ENCODE measurements at regions not wholly inside any gene's neighbourhood (a gene's known extent, or its start where the extent isn't known, plus 50 kb on each side); places are given as distances from the start of the nearest gene placed in this dataset.

DNA sequence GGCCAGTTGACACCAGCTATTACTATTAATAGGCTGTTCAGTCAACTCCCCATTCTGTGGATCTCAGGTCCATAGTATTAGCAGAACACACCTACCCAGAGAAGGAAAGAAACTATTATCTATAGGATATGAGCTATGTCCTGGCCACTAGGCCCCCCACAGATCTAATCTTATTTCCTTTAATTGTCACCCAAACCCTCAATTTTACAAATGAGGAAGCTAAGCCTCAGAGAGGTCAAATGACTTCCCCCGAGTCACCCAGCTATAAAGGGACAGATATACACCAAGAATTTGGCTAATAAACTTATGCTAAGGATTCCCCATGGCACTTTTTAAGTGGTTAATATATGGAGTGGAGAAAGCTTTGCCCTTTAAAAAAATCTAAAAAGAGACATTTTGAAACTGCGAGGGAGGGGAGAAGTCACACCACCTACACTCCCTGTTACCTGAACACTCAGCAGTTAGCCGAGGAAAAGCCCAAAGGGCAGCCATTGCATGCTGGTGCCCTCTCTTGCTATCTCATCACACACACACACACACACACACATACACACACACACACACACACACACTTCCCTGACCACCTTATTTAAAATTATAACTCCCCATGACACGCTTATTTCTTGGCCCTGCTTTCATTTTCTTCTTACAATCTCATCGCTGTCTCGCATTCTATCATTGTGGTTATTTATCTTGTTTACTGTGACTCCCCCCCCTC, 157.0 kb upstream of the ADO start:
- TF ChIP-seq, protein P1, sequence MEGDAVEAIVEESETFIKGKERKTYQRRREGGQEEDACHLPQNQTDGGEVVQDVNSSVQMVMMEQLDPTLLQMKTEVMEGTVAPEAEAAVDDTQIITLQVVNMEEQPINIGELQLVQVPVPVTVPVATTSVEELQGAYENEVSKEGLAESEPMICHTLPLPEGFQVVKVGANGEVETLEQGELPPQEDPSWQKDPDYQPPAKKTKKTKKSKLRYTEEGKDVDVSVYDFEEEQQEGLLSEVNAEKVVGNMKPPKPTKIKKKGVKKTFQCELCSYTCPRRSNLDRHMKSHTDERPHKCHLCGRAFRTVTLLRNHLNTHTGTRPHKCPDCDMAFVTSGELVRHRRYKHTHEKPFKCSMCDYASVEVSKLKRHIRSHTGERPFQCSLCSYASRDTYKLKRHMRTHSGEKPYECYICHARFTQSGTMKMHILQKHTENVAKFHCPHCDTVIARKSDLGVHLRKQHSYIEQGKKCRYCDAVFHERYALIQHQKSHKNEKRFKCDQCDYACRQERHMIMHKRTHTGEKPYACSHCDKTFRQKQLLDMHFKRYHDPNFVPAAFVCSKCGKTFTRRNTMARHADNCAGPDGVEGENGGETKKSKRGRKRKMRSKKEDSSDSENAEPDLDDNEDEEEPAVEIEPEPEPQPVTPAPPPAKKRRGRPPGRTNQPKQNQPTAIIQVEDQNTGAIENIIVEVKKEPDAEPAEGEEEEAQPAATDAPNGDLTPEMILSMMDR (conservative IDR thresholded peaks at IDR 0.05 in 1 of 2, IDR thresholded peaks at IDR 0.05 in 1 of 2; ENCODE audit: extremely low read depth in 1 of 2, insufficient read depth in 1 of 2, low read depth in 1 of 2, low read length in 2 of 2) = no peak
- no peak for TF ChIP-seq EZH2 (IDR thresholded peaks at IDR 0.05; ENCODE audit: borderline replicate concordance, low read length)
